Uterus (tissue), 3 donors: ENCODE measurements at regions not wholly inside any gene's neighbourhood (a gene's known extent, or its start where the extent isn't known, plus 50 kb on each side); places are given as distances from the start of the nearest gene placed in this dataset.
"Not testable (repeated sequence)": the region's sequence is repeated elsewhere in the genome, so short reads cannot be mapped to it uniquely, and the experiment has no call there.

Experiments
- DNase-seq, 2 donors: peaks; one replicate each; pipeline ENCODE4 v3.0.0-alpha.2; 2019 to 2020
- H3K27ac ChIP-seq, 2 donors: fragments of 200-600 bp; sonication (generic); 1 replicate in 1 of 2; 2 replicates in 1 of 2; pipeline ENCODE4 v1.5.1; 2016 to 2018
- H3K27me3 ChIP-seq, 2 donors: fragments of 200-600 bp; sonication (generic); one replicate each; pipeline ENCODE4 v1.5.1; 2018 to 2019; ENCODE audit warnings: control low read depth in 1 of 2
- H3K36me3 ChIP-seq, 2 donors: fragments of 200-600 bp; sonication (generic); one replicate each; pipeline ENCODE4 v1.5.1; 2019; ENCODE audit warnings: control low read depth in 1 of 2
- H3K4me1 ChIP-seq, 2 donors: fragments of 200-600 bp; sonication (generic); one replicate each; pipeline ENCODE4 v1.5.1; 2018 to 2019; ENCODE audit warnings: control low read depth in 1 of 2
- H3K4me3 ChIP-seq, 2 donors: fragments of 200-600 bp; sonication (generic); 1 replicate in 1 of 2; 2 replicates in 1 of 2; pipeline ENCODE4 v1.5.1; 2018 to 2019; ENCODE audit warnings: mild to moderate bottlenecking in 1 of 2
- H3K9me3 ChIP-seq, 2 donors: fragments of 200-600 bp; sonication (generic); one replicate each; pipeline ENCODE4 v1.5.1; 2019; ENCODE audit warnings: control low read depth in 1 of 2
- POLR2A ChIP-seq, 2 donors: fragments of 450-650 bp; IDR thresholded peaks; one replicate each; pipeline ENCODE4 v1.6.1; 2016; ENCODE audit warnings: antibody characterized with exemption in 2 of 2, mild to moderate bottlenecking in 1 of 2, moderate library complexity in 1 of 2
- intact Hi-C: fragments of 100-400 bp; cut with DNase I; formaldehyde crosslinking; loops from one replicate; pipeline ENCODE4 v1.15.1; 2023; ENCODE audit warnings: low total_unique reads
- TF ChIP-seq, protein P1 (sequence below), 4 experiments: fragments of 200-600 bp in 2 of 4; fragments of 450-650 bp in 2 of 4; sonication (generic) in 2 of 4; IDR thresholded peaks; one replicate each; pipeline ENCODE4 v1.5.1; 2016 to 2019; ENCODE audit warnings: antibody characterized with exemption in 4 of 4, mild to moderate bottlenecking in 2 of 4, moderate library complexity in 1 of 4
- donor health status: DM: yes; HTN: yes; CAD: no.

GRCh38 chr2:13660231-13660630, 943.5 kb downstream of the TRIB2 start:
- intact Hi-C loops = no loop called here
- H3K4me1 ChIP-seq = no peaks in the 10 kb centered on the region
- H3K9me3 ChIP-seq = no peaks in the 10 kb centered on the region
- H3K27ac ChIP-seq = no peak overlapping the region
- H3K36me3 ChIP-seq = no peaks in the 10 kb centered on the region
- H3K27me3 ChIP-seq = no peaks in the 10 kb centered on the region
- TF ChIP-seq, protein P1, sequence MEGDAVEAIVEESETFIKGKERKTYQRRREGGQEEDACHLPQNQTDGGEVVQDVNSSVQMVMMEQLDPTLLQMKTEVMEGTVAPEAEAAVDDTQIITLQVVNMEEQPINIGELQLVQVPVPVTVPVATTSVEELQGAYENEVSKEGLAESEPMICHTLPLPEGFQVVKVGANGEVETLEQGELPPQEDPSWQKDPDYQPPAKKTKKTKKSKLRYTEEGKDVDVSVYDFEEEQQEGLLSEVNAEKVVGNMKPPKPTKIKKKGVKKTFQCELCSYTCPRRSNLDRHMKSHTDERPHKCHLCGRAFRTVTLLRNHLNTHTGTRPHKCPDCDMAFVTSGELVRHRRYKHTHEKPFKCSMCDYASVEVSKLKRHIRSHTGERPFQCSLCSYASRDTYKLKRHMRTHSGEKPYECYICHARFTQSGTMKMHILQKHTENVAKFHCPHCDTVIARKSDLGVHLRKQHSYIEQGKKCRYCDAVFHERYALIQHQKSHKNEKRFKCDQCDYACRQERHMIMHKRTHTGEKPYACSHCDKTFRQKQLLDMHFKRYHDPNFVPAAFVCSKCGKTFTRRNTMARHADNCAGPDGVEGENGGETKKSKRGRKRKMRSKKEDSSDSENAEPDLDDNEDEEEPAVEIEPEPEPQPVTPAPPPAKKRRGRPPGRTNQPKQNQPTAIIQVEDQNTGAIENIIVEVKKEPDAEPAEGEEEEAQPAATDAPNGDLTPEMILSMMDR (IDR thresholded peaks at IDR 0.05) = no peak
- TF ChIP-seq POLR2A (IDR thresholded peaks at IDR 0.05) = no peak
- H3K4me3 ChIP-seq = no peak overlapping the region
- no peak for DNase-seq

DNA sequence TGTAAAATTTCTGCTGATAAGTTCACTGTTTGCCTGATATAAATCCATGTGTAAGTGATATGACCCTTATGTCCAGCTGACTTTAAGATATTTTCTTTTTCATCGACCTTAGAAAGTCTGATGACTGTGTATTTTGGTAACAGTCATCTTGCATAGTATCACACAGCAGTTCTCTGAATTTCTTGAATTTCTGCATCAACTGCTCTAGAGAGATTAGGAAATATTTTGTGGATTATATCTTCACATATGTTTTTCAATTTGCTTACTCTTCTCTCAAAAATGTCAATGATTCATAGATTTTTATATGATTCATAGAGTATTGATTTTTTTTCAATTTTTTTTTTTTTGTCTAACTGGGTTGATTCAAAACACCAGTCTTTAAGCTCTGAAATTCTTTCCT, 945.3 kb downstream of the TRIB2 start:
- Histone ChIP-seq H3K9me3 (no peaks in the 10 kb centered on the region), H3K27ac (no peak overlapping the region), H3K4me1 (no peaks in the 10 kb centered on the region), H3K36me3 (no peaks in the 10 kb centered on the region), H3K27me3 (no peaks in the 10 kb centered on the region), H3K4me3 (no peak overlapping the region)
- DNase-seq = no peak
- no peak for TF ChIP-seq POLR2A (IDR thresholded peaks at IDR 0.05)
- TF ChIP-seq, protein P1 (IDR thresholded peaks at IDR 0.05) = no peak
- intact Hi-C loops = no loop called here

- Histone ChIP-seq H3K27me3 (no peaks in the 10 kb centered on the region), H3K27ac (no peak overlapping the region), H3K4me1 (no peaks in the 10 kb centered on the region), H3K9me3 (no peaks in the 10 kb centered on the region), H3K4me3 (no peak overlapping the region), H3K36me3 (no peaks in the 10 kb centered on the region)
- DNase-seq = no peak
- intact Hi-C loops = no loop called here
- TF ChIP-seq, protein P1 (IDR thresholded peaks at IDR 0.05) = no peak
- TF ChIP-seq POLR2A (IDR thresholded peaks at IDR 0.05) = no peak
Observed at GRCh38 chr2:13666582-13667414, 950.1 kb downstream of the TRIB2 start.

DNA sequence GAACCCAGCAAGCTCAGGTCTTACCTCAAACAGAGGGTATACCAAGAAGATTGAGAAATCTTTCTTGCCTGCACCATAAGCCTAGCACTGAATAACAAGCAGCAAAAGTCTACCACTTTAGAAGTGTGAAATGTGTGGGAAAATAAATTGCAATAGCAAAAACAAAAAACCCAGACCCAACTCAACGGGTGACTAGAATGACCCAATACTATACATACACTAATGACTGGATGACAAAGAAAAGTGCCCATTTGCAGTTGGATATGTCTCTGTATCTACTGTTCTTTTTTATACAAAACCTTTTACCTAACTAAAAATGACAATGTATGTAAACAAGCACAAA, 950.6 kb downstream of the TRIB2 start:
- Histone ChIP-seq H3K4me1 (no peaks in the 10 kb centered on the region), H3K27me3 (no peaks in the 10 kb centered on the region), H3K36me3 (no peaks in the 10 kb centered on the region), H3K4me3 (no peak overlapping the region), H3K9me3 (no peaks in the 10 kb centered on the region), H3K27ac (no peak overlapping the region)
- intact Hi-C loops = no loop called here
- TF ChIP-seq, protein P1 (IDR thresholded peaks at IDR 0.05) = no peak
- no peak for TF ChIP-seq POLR2A (IDR thresholded peaks at IDR 0.05)
- DNase-seq = no peak

DNA sequence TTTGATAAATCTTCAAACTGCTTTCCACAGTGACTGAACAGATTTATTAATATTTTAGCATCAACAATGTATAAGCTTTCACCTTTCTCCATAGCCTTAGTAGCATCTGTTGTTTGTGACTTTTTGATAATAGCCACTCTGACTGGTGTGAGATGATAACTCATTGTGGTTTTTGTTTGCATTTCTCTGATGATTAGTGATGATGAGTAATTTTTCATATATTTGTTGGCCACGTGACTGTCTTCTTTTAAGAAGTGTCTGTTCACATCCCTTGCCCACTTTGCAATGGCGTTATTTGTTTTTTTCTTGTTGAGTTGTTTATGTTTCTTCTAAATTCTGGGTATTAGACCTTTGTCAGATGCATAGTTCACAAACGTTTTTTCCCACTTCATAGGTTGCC, 952.9 kb downstream of the TRIB2 start:
- Histone ChIP-seq H3K4me3 (no peak overlapping the region), H3K27me3 (no peaks in the 10 kb centered on the region), H3K4me1 (no peaks in the 10 kb centered on the region), H3K9me3 (no peaks in the 10 kb centered on the region), H3K36me3 (no peaks in the 10 kb centered on the region), H3K27ac (no peak overlapping the region)
- no peak for DNase-seq
- no peak for TF ChIP-seq POLR2A (IDR thresholded peaks at IDR 0.05)
- TF ChIP-seq, protein P1 (IDR thresholded peaks at IDR 0.05) = no peak
- intact Hi-C loops = no loop called here

GRCh38 chr2:13673821-13674220, 957.1 kb downstream of the TRIB2 start:
- H3K27me3 ChIP-seq, intact Hi-C loops, H3K36me3 ChIP-seq, DNase-seq, H3K4me1 ChIP-seq, H3K9me3 ChIP-seq, H3K27ac ChIP-seq, H3K4me3 ChIP-seq: not testable (repeated sequence)
